Common myeloid progenitor, CD34-positive (primary cell): ENCODE measurements at regions not wholly inside any gene's neighbourhood (a gene's known extent, or its start where the extent isn't known, plus 50 kb on each side); places are given as distances from the start of the nearest gene placed in this dataset.
"Not testable (repeated sequence)": the region's sequence is repeated elsewhere in the genome, so short reads cannot be mapped to it uniquely, and the experiment has no call there.

Experiments
- CTCF ChIA-PET: fragments of 350-600 bp; sonication (Branson Sonifier 250); formaldehyde crosslinking; loops from one replicate; lab custom pipeline; 2021; ENCODE audit warnings: antibody characterized with exemption; lab: Charles Lee
- POLR2A ChIA-PET: fragments of 350-600 bp; sonication (Branson Sonifier 250); formaldehyde crosslinking; loops from one replicate; lab custom pipeline; 2021; ENCODE audit warnings: antibody characterized with exemption; lab: Charles Lee
- DNase-seq, 3 donors: peaks; one replicate each; pipeline versions ENCODE4 v3.0.0 to v3.0.0-alpha.2; 2013
- H3K27ac ChIP-seq, 2 experiments: 1 replicate in 1 of 2; 2 replicates in 1 of 2; pipeline ENCODE4 v1.7.0; 2013; ENCODE audit warnings: inconsistent platforms in 2 of 2, low read length in 2 of 2, mild to moderate bottlenecking in 2 of 2, low read depth in 1 of 2, moderate library complexity in 1 of 2; ENCODE audit not compliant: severe bottlenecking in 2 of 2, insufficient read depth in 1 of 2, poor library complexity in 1 of 2
- H3K27me3 ChIP-seq, 5 experiments: replicated peaks in 2 of 5; 1 replicate in 3 of 5; 2 replicates in 2 of 5; pipeline versions ENCODE4 v1.6.1 to v1.7.0; 2013; ENCODE audit warnings: low read length in 4 of 5, mild to moderate bottlenecking in 2 of 5, moderate library complexity in 2 of 5, inconsistent platforms in 1 of 5; ENCODE audit not compliant: insufficient read depth in 5 of 5, control insufficient read depth in 4 of 5
- H3K36me3 ChIP-seq, 4 experiments: 1 replicate in 2 of 4; 2 replicates in 2 of 4; pipeline versions ENCODE4 v1.6.1 to v1.7.0; 2013; ENCODE audit warnings: low read length in 3 of 4, control low read depth in 1 of 4, mild to moderate bottlenecking in 1 of 4; ENCODE audit not compliant: control insufficient read depth in 4 of 4, insufficient read depth in 4 of 4
- H3K4me1 ChIP-seq, 4 experiments: 1 replicate in 3 of 4; 2 replicates in 1 of 4; pipeline versions ENCODE4 v1.6.1 to v1.7.1; 2013; ENCODE audit warnings: low read length in 3 of 4, mild to moderate bottlenecking in 3 of 4, control low read depth in 1 of 4, inconsistent platforms in 1 of 4, moderate library complexity in 1 of 4; ENCODE audit not compliant: control insufficient read depth in 4 of 4, insufficient read depth in 4 of 4; ENCODE audit errors: control extremely low read depth in 1 of 4
- H3K4me3 ChIP-seq, 7 experiments: 1 replicate in 4 of 7; 2 replicates in 3 of 7; pipeline versions ENCODE4 v1.5.1 to v1.7.0; 2013; ENCODE audit warnings: mild to moderate bottlenecking in 7 of 7, low read length in 6 of 7, moderate library complexity in 6 of 7, inconsistent platforms in 2 of 7, low read depth in 2 of 7, control low read depth in 1 of 7; ENCODE audit not compliant: insufficient read depth in 4 of 7, control insufficient read depth in 1 of 7; ENCODE audit errors: extremely low read depth in 1 of 7
- H3K9me3 ChIP-seq, 5 experiments: 1 replicate in 4 of 5; 2 replicates in 1 of 5; pipeline versions ENCODE4 v1.6.1 to v1.7.1; 2013; ENCODE audit warnings: low read length in 4 of 5, mild to moderate bottlenecking in 2 of 5, inconsistent platforms in 1 of 5, low read depth in 1 of 5, moderate library complexity in 1 of 5; ENCODE audit not compliant: control insufficient read depth in 4 of 5, insufficient read depth in 2 of 5; ENCODE audit errors: control extremely low read depth in 1 of 5
- WGBS: methylation state at CpG from one replicate; pipeline ENCODE4 v1.1.5; 2013; ENCODE audit not compliant: insufficient coverage; 5-methylcytosine and 5-hydroxymethylcytosine counted together

GRCh38 chr7:110483553-110483952 is 607.4 kb upstream of the LRRN3 start:
- Histone ChIP-seq H3K4me1 (no peaks in the 10 kb centered on the region), H3K9me3 (peaks cover 0 to 11% (median 1%) of the 10 kb centered on the region in 5 experiments), H3K4me3 (no peak overlapping the region), H3K36me3 (no peaks in the 10 kb centered on the region), H3K27me3 (no peaks in the 10 kb centered on the region), H3K27ac (no peak overlapping the region)
- POLR2A ChIA-PET = no interaction called here
- CTCF ChIA-PET = no interaction called here
- no peak for DNase-seq
- no CpG with 5 or more reads among the region's 3 CpGs for WGBS

GRCh38 chr7:110484356-110484755 is 606.6 kb upstream of the LRRN3 start:
- Histone ChIP-seq H3K9me3 (peaks cover 0 to 10% (median 1%) of the 10 kb centered on the region in 5 experiments), H3K27me3 (no peaks in the 10 kb centered on the region), H3K27ac (no peak overlapping the region), H3K4me3 (no peak overlapping the region), H3K4me1 (no peaks in the 10 kb centered on the region), H3K36me3 (no peaks in the 10 kb centered on the region)
- 86% methylated on average over 1 of the region's 2 CpGs for WGBS
- ChIA-PET CTCF (no interaction called here), POLR2A (no interaction called here)
- no peak for DNase-seq

GRCh38 chr7:110486549-110486948 is 604.4 kb upstream of the LRRN3 start:
- H3K27ac ChIP-seq = no peak overlapping the region
- peaks cover 0 to 2% (median 0%) of the 10 kb centered on the region in 5 experiments for H3K9me3 ChIP-seq
- no peak overlapping the region for H3K4me3 ChIP-seq
- H3K27me3 ChIP-seq = no peaks in the 10 kb centered on the region
- ChIA-PET CTCF (no interaction called here), POLR2A (no interaction called here)
- H3K4me1 ChIP-seq = no peaks in the 10 kb centered on the region
- DNase-seq = no peak
- 100% methylated on average over 2 of the region's 2 CpGs for WGBS
- no peaks in the 10 kb centered on the region for H3K36me3 ChIP-seq

DNA sequence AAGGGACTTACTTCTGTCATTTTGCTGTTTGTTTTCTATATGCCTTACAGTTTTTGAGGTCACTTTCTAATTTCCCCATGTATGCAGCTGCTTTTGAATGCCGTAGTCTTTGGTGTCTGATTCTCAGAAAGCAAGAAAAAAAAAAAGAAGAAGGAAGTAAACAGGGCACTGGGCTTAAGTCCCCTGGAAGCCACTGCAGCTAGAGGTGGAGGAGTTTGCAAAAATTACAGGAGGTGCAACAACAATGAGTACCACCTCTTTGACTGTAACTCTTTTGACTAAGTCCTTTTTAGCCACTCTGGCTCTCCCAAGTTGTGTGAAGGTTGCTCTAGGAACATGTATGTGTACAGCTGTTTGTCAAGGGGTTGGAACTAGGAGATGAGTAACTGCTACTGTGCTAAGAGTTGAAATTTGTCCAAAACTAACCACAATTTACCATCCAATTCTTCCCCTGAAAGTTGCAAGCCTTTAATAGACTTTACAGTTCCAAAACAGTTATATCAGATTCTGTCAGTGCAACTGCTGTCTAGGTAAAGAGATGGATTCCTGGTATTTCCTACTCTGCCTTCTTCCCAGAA is 588.0 kb upstream of the LRRN3 start:
- Histone ChIP-seq H3K27ac (peak overlapping the region in 1 of 2 experiments; percentile 35), H3K27me3 (no peaks in the 10 kb centered on the region), H3K4me3 (peak overlapping the region in 2 of 7 experiments; percentile 22 to 42), H3K36me3 (no peaks in the 10 kb centered on the region), H3K4me1 (peaks cover 0 to 14% (median 7%) of the 10 kb centered on the region in 4 experiments), H3K9me3 (no peaks in the 10 kb centered on the region)
- ChIA-PET POLR2A (no interaction called here), CTCF (no interaction called here)
- WGBS = 0% methylated on average over 1 of the region's 1 CpG
- DNase-seq = peak; percentile 4 to 65 (median 54)

GRCh38 chr7:110507369-110507768 is 583.6 kb upstream of the LRRN3 start:
- H3K9me3 ChIP-seq = no peaks in the 10 kb centered on the region
- POLR2A ChIA-PET = no interaction called here
- no peaks in the 10 kb centered on the region for H3K27me3 ChIP-seq
- H3K27ac ChIP-seq = no peak overlapping the region
- no peak overlapping the region for H3K4me3 ChIP-seq
- no peak for DNase-seq
- H3K4me1 ChIP-seq = peaks cover 0 to 12% (median 7%) of the 10 kb centered on the region in 4 experiments
- H3K36me3 ChIP-seq = no peaks in the 10 kb centered on the region
- CTCF ChIA-PET = no interaction called here
- WGBS = 100% methylated on average over 1 of the region's 1 CpG

DNA sequence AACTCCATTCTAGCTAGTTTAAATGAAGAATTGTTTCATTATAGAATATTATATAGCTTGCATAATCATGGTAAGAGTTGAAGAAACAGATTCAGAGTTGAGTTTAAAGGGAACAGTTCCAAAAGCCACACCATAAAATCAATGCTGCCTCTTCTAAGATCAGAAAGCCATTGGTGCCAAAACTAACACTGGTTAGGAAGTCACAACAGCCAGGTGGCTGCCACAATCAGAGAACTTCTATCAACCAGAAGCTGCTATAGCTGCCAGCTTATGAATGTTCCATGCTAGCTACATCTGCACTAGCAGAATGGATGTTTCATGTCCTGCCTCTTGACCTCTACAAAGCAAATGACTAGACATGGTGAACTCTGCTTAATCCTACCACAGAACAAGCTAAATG is 583.1 kb upstream of the LRRN3 start:
- CTCF ChIA-PET = no interaction called here
- H3K4me1 ChIP-seq = peaks cover 0 to 10% (median 5%) of the 10 kb centered on the region in 4 experiments
- POLR2A ChIA-PET = no interaction called here
- no peaks in the 10 kb centered on the region for H3K9me3 ChIP-seq
- H3K36me3 ChIP-seq = no peaks in the 10 kb centered on the region
- no peaks in the 10 kb centered on the region for H3K27me3 ChIP-seq
- no peak overlapping the region for H3K4me3 ChIP-seq
- DNase-seq = no peak
- H3K27ac ChIP-seq = no peak overlapping the region

DNA sequence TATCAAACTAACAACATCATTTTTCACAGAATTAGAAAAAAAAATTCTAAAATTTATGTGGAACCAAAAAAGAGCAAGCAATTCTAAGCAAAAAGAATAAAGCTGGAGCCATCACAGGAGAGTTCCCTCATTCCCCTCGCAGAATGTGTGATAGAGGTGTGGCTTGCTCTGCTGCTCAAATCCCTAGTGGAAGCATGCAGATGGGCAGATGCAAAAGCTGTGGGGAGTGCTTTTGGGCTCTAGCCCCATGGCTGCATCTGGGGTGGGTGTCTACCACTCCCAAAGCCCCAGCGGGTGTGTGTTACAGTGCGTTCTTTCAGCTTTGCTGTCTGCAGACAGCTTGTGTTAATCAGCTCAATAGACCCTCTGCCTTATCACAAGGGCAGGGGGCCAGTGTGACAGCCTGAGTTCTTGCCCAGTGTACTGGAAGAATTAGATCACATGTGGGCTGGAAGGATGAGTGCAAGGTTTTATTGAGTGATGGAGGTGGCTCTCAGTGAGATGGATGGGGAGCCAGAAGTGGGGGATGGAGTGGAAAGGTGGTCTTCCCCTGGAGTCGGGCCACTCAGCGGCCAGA is 575.9 kb upstream of the LRRN3 start:
- H3K4me1 ChIP-seq, H3K9me3 ChIP-seq, H3K36me3 ChIP-seq, POLR2A ChIA-PET, H3K27me3 ChIP-seq, H3K27ac ChIP-seq, DNase-seq, CTCF ChIA-PET, H3K4me3 ChIP-seq: not testable (repeated sequence)
- 75% methylated on average over 4 of the region's 5 CpGs for WGBS
